Ovary (tissue), 7 donors: ENCODE measurements at regions not wholly inside any gene's neighbourhood (a gene's known extent, or its start where the extent isn't known, plus 50 kb on each side); places are given as distances from the start of the nearest gene placed in this dataset.

ENCODE experiments used
- DNase-seq, 5 donors: peaks; one replicate each; pipeline ENCODE4 v3.0.0-alpha.2; 2019 to 2020
- H3K27ac ChIP-seq, 2 donors: fragments of 200-600 bp; one replicate each; pipeline versions ENCODE4 v1.5.1 to v1.8.0; 2019 to 2022
- H3K27me3 ChIP-seq: fragments of 200-600 bp; one replicate; pipeline ENCODE4 v1.8.0; 2022
- H3K36me3 ChIP-seq: fragments of 200-600 bp; sonication (generic); one replicate; pipeline ENCODE4 v1.5.1; 2019
- H3K4me1 ChIP-seq: one replicate; pipeline ENCODE4 v1.8.1; 2013; ENCODE audit warnings: mild to moderate bottlenecking, moderate library complexity; ENCODE audit not compliant: insufficient read depth
- H3K4me3 ChIP-seq: fragments of 200-600 bp; sonication (generic); one replicate; pipeline ENCODE4 v1.5.1; 2017
- H3K9me3 ChIP-seq, 2 donors: fragments of 200-600 bp in 1 of 2; sonication (generic) in 1 of 2; one replicate each; pipeline versions ENCODE4 v1.5.1 to v1.8.1; 2013 to 2019; ENCODE audit warnings: mild to moderate bottlenecking in 1 of 2, moderate library complexity in 1 of 2
- EP300 ChIP-seq: sonication (generic); formaldehyde crosslinking; IDR thresholded peaks from one replicate; pipeline ENCODE4 v1.6.1; 2017; ENCODE audit warnings: antibody characterized with exemption
- POLR2A ChIP-seq: fragments of 450-650 bp; IDR thresholded peaks from one replicate; pipeline ENCODE4 v1.6.1; 2017; ENCODE audit warnings: antibody characterized with exemption, mild to moderate bottlenecking, moderate library complexity
- WGBS, 3 donors: extraction: QIAGEN DNeasy Blood & Tissue Kit in 1 of 3; methylation state at CpG; one replicate each; pipeline versions ENCODE4 v1.1.5 to v1.1.7; 2013 to 2017; 5-methylcytosine and 5-hydroxymethylcytosine counted together
- intact Hi-C, 4 donors: fragments of 100-400 bp; cut with DNase I; formaldehyde crosslinking; loops; one replicate each; pipeline versions ENCODE4 v1.11.0 to v1.15.1; 2022 to 2023
- TF ChIP-seq, protein P1 (sequence below), 3 donors: fragments of 450-650 bp in 2 of 3; fragments of 200-600 bp in 1 of 3; IDR thresholded peaks; one replicate each; pipeline versions ENCODE4 v1.5.1 to v1.8.0; 2016 to 2022; ENCODE audit warnings: antibody characterized with exemption in 3 of 3, mild to moderate bottlenecking in 1 of 3
- donor health status: DM: no; HTN: no; CAD: no; lungs with moderate emphysema.
- donor health status: DM: no; HTN: no; CAD: no.
- donor health status: Bipolar disorder and iron deficiency.
- donor health status: DM: no; HTN: no; CAD: no.
- donor health status: DM: yes; HTN: yes; CAD: no.

DNA sequence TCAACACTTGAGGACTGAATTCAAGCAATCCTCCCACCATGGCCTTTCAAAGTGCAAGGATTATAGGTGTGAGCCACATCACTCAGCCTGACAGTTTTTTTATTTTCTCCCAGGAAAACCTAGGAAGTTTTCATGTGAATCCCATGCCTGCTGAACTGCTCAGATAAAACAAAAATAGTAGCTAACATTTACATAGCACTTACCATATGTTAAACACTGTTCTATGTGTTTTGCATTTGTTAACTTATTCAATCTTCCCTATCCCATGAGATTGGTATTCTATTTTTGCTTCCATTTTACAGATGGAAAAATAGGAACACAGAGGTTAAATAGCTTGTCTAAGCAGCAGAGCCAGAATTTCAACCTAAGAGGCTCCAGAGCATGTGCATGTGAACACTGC is 157.4 kb upstream of the KCTD1 start:
- H3K4me3 ChIP-seq: no peak overlapping the region
- TF ChIP-seq, protein P1, sequence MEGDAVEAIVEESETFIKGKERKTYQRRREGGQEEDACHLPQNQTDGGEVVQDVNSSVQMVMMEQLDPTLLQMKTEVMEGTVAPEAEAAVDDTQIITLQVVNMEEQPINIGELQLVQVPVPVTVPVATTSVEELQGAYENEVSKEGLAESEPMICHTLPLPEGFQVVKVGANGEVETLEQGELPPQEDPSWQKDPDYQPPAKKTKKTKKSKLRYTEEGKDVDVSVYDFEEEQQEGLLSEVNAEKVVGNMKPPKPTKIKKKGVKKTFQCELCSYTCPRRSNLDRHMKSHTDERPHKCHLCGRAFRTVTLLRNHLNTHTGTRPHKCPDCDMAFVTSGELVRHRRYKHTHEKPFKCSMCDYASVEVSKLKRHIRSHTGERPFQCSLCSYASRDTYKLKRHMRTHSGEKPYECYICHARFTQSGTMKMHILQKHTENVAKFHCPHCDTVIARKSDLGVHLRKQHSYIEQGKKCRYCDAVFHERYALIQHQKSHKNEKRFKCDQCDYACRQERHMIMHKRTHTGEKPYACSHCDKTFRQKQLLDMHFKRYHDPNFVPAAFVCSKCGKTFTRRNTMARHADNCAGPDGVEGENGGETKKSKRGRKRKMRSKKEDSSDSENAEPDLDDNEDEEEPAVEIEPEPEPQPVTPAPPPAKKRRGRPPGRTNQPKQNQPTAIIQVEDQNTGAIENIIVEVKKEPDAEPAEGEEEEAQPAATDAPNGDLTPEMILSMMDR (IDR thresholded peaks at IDR 0.05): no peak
- TF ChIP-seq EP300: no peak
- TF ChIP-seq POLR2A: no peak
- intact Hi-C loops: no loop called here
- H3K36me3 ChIP-seq: no peaks in the 10 kb centered on the region
- H3K4me1 ChIP-seq: peaks cover 2% of the 10 kb centered on the region
- H3K9me3 ChIP-seq: no peaks in the 10 kb centered on the region
- H3K27ac ChIP-seq: no peak overlapping the region
- H3K27me3 ChIP-seq: no peaks in the 10 kb centered on the region
- no peak for DNase-seq

- H3K9me3 ChIP-seq: no peaks in the 10 kb centered on the region
- DNase-seq: no peak
- WGBS, 3 donors: 62 to 69% (median 69%) methylated on average over 7 of the region's 7 CpGs
- no peak overlapping the region for H3K4me3 ChIP-seq
- intact Hi-C loops: no loop called here
- peaks cover 2% of the 10 kb centered on the region for H3K4me1 ChIP-seq
- no peak overlapping the region for H3K27ac ChIP-seq
- H3K36me3 ChIP-seq: no peaks in the 10 kb centered on the region
- TF ChIP-seq POLR2A: no peak
- no peak for TF ChIP-seq EP300
- TF ChIP-seq, protein P1 (IDR thresholded peaks at IDR 0.05): no peak
- H3K27me3 ChIP-seq: no peaks in the 10 kb centered on the region
These were observed 155.0 kb upstream of the KCTD1 start for GRCh38 chr18:26703170-26703930.

GRCh38 chr18:26702086-26702485 is 153.7 kb upstream of the KCTD1 start:
- TF ChIP-seq POLR2A: no peak
- TF ChIP-seq, protein P1 (IDR thresholded peaks at IDR 0.05): no peak
- TF ChIP-seq EP300: no peak
- intact Hi-C loops: no loop called here
- peaks cover 5% of the 10 kb centered on the region for H3K4me1 ChIP-seq
- H3K27me3 ChIP-seq: no peaks in the 10 kb centered on the region
- WGBS, 3 donors: 83 to 84% (median 83%) methylated on average over 6 of the region's 6 CpGs
- no peaks in the 10 kb centered on the region for H3K36me3 ChIP-seq
- DNase-seq: no peak
- no peak overlapping the region for H3K27ac ChIP-seq
- H3K9me3 ChIP-seq: no peaks in the 10 kb centered on the region
- no peak overlapping the region for H3K4me3 ChIP-seq

GRCh38 chr18:26700728-26701127 is 152.4 kb upstream of the KCTD1 start:
- WGBS, 3 donors: 83 to 94% (median 89%) methylated on average over 2 of the region's 2 CpGs
- Histone ChIP-seq H3K4me3 (no peak overlapping the region), H3K36me3 (no peaks in the 10 kb centered on the region), H3K27ac (no peak overlapping the region), H3K9me3 (no peaks in the 10 kb centered on the region), H3K27me3 (no peaks in the 10 kb centered on the region), H3K4me1 (peaks cover 5% of the 10 kb centered on the region)
- DNase-seq: no peak
- intact Hi-C loops: no loop called here
- no peak for TF ChIP-seq POLR2A
- TF ChIP-seq, protein P1 (IDR thresholded peaks at IDR 0.05): no peak
- TF ChIP-seq EP300: no peak
